WTC11 (cell line): ENCODE measurements at regions not wholly inside any gene's neighbourhood (a gene's known extent, or its start where the extent isn't known, plus 50 kb on each side); places are given as distances from the start of the nearest gene placed in this dataset.
"Not testable (repeated sequence)": the region's sequence is repeated elsewhere in the genome, so short reads cannot be mapped to it uniquely, and the experiment has no call there.

Source experiments
- ATAC-seq: fragments of 200-7000 bp; cut with Tn5 transposase; 2 replicates; pipeline ENCODE4 v1.10.0; 2021; ENCODE audit warnings: mild to moderate bottlenecking, moderate library complexity
- CTCF ChIA-PET: fragments of 300-600 bp; sonication (Branson Sonifier 250); formaldehyde crosslinking; loops from one replicate; lab custom pipeline; 2021; ENCODE audit warnings: antibody characterized with exemption; lab: Charles Lee
- POLR2A ChIA-PET: fragments of 350-600 bp; sonication (Branson Sonifier 250); formaldehyde crosslinking; loops from one replicate; lab custom pipeline; 2021; ENCODE audit warnings: antibody characterized with exemption; lab: Charles Lee
- DNase-seq: peaks from one replicate; pipeline ENCODE4 v3.0.0; 2021; ENCODE audit warnings: low spot score
- H3K27ac Mint-ChIP-seq: 2 replicates; pipeline ENCODE4 v1.8.0; 2021; ENCODE audit warnings: mixed read lengths
- H3K27me3 Mint-ChIP-seq: 2 replicates; pipeline ENCODE4 v1.8.0; 2021; ENCODE audit warnings: low read depth, mild to moderate bottlenecking, moderate library complexity, mixed read lengths
- H3K36me3 Mint-ChIP-seq: 2 replicates; pipeline ENCODE4 v1.8.0; 2021; ENCODE audit warnings: mixed read lengths
- H3K4me1 Mint-ChIP-seq: 2 replicates; pipeline ENCODE4 v1.8.0; 2022; ENCODE audit warnings: mixed read lengths
- H3K4me3 Mint-ChIP-seq: 2 replicates; pipeline ENCODE4 v1.8.0; 2021; ENCODE audit warnings: mild to moderate bottlenecking, moderate library complexity, mixed read lengths
- H3K9me3 Mint-ChIP-seq: 2 replicates; pipeline ENCODE4 v1.8.0; 2021; ENCODE audit warnings: mixed read lengths
- E2F5 ChIP-seq: sonication (generic); formaldehyde crosslinking; IDR thresholded peaks from 2 replicates; pipeline ENCODE4 v1.8.1; 2022; ENCODE audit warnings: mild to moderate bottlenecking, moderate library complexity, missing genetic modification reagents
- FOXK1 ChIP-seq: sonication (generic); formaldehyde crosslinking; IDR thresholded peaks from 2 replicates; pipeline ENCODE4 v1.8.0; 2022; ENCODE audit warnings: mild to moderate bottlenecking, moderate library complexity, missing genetic modification reagents
- FOXP1 ChIP-seq: sonication (generic); formaldehyde crosslinking; IDR thresholded peaks from 2 replicates; pipeline ENCODE4 v1.8.0; 2022; ENCODE audit warnings: missing genetic modification reagents, mild to moderate bottlenecking, moderate library complexity, borderline replicate concordance
- GABPB1 ChIP-seq: sonication (generic); formaldehyde crosslinking; IDR thresholded peaks from 2 replicates; pipeline ENCODE4 v1.8.1; 2023; ENCODE audit warnings: mild to moderate bottlenecking, missing genetic modification reagents
- IRF2 ChIP-seq: sonication (generic); formaldehyde crosslinking; IDR thresholded peaks from 2 replicates; pipeline ENCODE4 v1.8.0; 2022; ENCODE audit warnings: low read depth, missing genetic modification reagents, borderline replicate concordance
- JAZF1 ChIP-seq: fragments of 250-450 bp; sonication (Bioruptor Pico); IDR thresholded peaks from 2 replicates; pipeline ENCODE4 v1.9.0; 2021; ENCODE audit warnings: moderate library complexity, mild to moderate bottlenecking, inconsistent platforms
- JUN ChIP-seq: sonication (generic); formaldehyde crosslinking; IDR thresholded peaks from 2 replicates; pipeline ENCODE4 v1.8.0; 2023; ENCODE audit warnings: mild to moderate bottlenecking, missing genetic modification reagents
- MYBL2 ChIP-seq: sonication (generic); formaldehyde crosslinking; IDR thresholded peaks from 2 replicates; pipeline ENCODE4 v1.8.1; 2023; ENCODE audit warnings: mild to moderate bottlenecking, moderate library complexity, missing genetic modification reagents
- TCF7 ChIP-seq: sonication (generic); formaldehyde crosslinking; IDR thresholded peaks from 2 replicates; pipeline ENCODE4 v1.8.0; 2022; ENCODE audit warnings: mild to moderate bottlenecking, low read depth, missing genetic modification reagents, moderate library complexity
- TEAD1 ChIP-seq: sonication (generic); formaldehyde crosslinking; IDR thresholded peaks from 2 replicates; pipeline ENCODE4 v1.8.0; 2022; ENCODE audit warnings: mild to moderate bottlenecking, missing genetic modification reagents
- ZNF219 ChIP-seq: sonication (generic); formaldehyde crosslinking; IDR thresholded peaks from 2 replicates; pipeline ENCODE4 v1.8.0; 2023; ENCODE audit warnings: missing genetic modification reagents, mild to moderate bottlenecking, borderline replicate concordance
- ZNF263 ChIP-seq: sonication (generic); formaldehyde crosslinking; IDR thresholded peaks from 2 replicates; pipeline ENCODE4 v1.8.1; 2022; ENCODE audit warnings: low read depth, mild to moderate bottlenecking, moderate library complexity, missing genetic modification reagents
- ZNF512 ChIP-seq: sonication (generic); formaldehyde crosslinking; IDR thresholded peaks from 2 replicates; pipeline ENCODE4 v1.8.1; 2022; ENCODE audit warnings: missing genetic modification reagents, borderline replicate concordance
- TF ChIP-seq, protein P1 (sequence below): sonication (generic); formaldehyde crosslinking; IDR thresholded peaks from 2 replicates; pipeline ENCODE4 v1.8.0; 2022; ENCODE audit warnings: missing genetic modification reagents
- TF ChIP-seq, protein P2 (sequence below): sonication (generic); formaldehyde crosslinking; IDR thresholded peaks from 2 replicates; pipeline ENCODE4 v1.8.1; 2023; ENCODE audit warnings: mild to moderate bottlenecking, missing genetic modification reagents

- TF ChIP-seq FOXK1 (CRISPR knock-in tag) (no peak), IRF2 (CRISPR knock-in tag) (no peak), FOXP1 (CRISPR knock-in tag) (no peak), MYBL2 (no peak), ZNF219 (CRISPR knock-in tag) (no peak), JUN (CRISPR knock-in tag) (no peak), JAZF1 (no peak), E2F5 (CRISPR knock-in tag) (no peak), ZNF512 (no peak), TCF7 (CRISPR knock-in tag) (no peak), TEAD1 (no peak), ZNF263 (CRISPR knock-in tag) (no peak), GABPB1 (no peak)
- TF ChIP-seq, protein P1, sequence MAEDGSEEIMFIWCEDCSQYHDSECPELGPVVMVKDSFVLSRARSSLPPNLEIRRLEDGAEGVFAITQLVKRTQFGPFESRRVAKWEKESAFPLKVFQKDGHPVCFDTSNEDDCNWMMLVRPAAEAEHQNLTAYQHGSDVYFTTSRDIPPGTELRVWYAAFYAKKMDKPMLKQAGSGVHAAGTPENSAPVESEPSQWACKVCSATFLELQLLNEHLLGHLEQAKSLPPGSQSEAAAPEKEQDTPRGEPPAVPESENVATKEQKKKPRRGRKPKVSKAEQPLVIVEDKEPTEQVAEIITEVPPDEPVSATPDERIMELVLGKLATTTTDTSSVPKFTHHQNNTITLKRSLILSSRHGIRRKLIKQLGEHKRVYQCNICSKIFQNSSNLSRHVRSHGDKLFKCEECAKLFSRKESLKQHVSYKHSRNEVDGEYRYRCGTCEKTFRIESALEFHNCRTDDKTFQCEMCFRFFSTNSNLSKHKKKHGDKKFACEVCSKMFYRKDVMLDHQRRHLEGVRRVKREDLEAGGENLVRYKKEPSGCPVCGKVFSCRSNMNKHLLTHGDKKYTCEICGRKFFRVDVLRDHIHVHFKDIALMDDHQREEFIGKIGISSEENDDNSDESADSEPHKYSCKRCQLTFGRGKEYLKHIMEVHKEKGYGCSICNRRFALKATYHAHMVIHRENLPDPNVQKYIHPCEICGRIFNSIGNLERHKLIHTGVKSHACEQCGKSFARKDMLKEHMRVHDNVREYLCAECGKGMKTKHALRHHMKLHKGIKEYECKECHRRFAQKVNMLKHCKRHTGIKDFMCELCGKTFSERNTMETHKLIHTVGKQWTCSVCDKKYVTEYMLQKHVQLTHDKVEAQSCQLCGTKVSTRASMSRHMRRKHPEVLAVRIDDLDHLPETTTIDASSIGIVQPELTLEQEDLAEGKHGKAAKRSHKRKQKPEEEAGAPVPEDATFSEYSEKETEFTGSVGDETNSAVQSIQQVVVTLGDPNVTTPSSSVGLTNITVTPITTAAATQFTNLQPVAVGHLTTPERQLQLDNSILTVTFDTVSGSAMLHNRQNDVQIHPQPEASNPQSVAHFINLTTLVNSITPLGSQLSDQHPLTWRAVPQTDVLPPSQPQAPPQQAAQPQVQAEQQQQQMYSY, result no peak
- TF ChIP-seq, protein P2, sequence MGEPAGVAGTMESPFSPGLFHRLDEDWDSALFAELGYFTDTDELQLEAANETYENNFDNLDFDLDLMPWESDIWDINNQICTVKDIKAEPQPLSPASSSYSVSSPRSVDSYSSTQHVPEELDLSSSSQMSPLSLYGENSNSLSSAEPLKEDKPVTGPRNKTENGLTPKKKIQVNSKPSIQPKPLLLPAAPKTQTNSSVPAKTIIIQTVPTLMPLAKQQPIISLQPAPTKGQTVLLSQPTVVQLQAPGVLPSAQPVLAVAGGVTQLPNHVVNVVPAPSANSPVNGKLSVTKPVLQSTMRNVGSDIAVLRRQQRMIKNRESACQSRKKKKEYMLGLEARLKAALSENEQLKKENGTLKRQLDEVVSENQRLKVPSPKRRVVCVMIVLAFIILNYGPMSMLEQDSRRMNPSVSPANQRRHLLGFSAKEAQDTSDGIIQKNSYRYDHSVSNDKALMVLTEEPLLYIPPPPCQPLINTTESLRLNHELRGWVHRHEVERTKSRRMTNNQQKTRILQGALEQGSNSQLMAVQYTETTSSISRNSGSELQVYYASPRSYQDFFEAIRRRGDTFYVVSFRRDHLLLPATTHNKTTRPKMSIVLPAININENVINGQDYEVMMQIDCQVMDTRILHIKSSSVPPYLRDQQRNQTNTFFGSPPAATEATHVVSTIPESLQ (CRISPR knock-in tag), result no peak
Observed at GRCh38 chrX:52265713-52266112, 81.0 kb downstream of the MAGED4 start.

DNA sequence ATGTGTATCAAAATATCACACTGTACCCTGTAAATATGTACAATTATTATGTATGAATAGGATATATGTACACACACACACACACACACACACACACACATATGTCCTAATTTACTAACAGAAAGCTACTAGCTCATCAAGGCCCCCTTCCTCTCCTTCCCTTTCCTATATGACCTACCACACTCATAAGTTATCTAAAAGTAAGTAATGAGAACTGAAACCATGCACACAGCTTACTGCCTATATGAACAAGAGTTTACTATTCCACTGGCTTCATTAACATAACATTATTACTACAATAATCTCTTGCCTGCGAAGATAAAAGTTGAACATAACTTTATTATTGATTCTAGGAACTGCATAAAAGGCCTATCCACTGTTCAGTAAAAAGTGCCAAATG is 83.8 kb downstream of the MAGED4 start:
- DNase-seq, POLR2A ChIA-PET, CTCF ChIA-PET, H3K4me3 Mint-ChIP-seq, H3K9me3 Mint-ChIP-seq, H3K27me3 Mint-ChIP-seq, ATAC-seq, H3K27ac Mint-ChIP-seq, H3K4me1 Mint-ChIP-seq, H3K36me3 Mint-ChIP-seq: not testable (repeated sequence)

More at GRCh38 chrX:52265713-52266112, 81.0 kb downstream of the MAGED4 start:
- H3K27me3 Mint-ChIP-seq, result peaks cover 2% of the 10 kb centered on the region
- ATAC-seq, result no peak
- H3K4me3 Mint-ChIP-seq, result no peak overlapping the region
- no peak overlapping the region for H3K27ac Mint-ChIP-seq
- H3K4me1 Mint-ChIP-seq, result peaks cover 16% of the 10 kb centered on the region
- no peaks in the 10 kb centered on the region for H3K9me3 Mint-ChIP-seq
- no peak for DNase-seq
- no peaks in the 10 kb centered on the region for H3K36me3 Mint-ChIP-seq
- CTCF ChIA-PET, result no interaction called here
- POLR2A ChIA-PET, result no interaction called here
